Keratinocyte (primary cell): ENCODE measurements at regions not wholly inside any gene's neighbourhood (a gene's known extent, or its start where the extent isn't known, plus 50 kb on each side); places are given as distances from the start of the nearest gene placed in this dataset.

Source experiments
- DNase-seq: peaks from one replicate; pipeline ENCODE4 v3.0.0-alpha.2; 2011; ENCODE audit warnings: low read depth, missing footprints, low spot score
- FAIRE-seq: peaks from 2 replicates; lab custom pipeline; 2011; peaks lifted over from hg19 to GRCh38; lab: Jason Lieb, UNC
- H2AFZ ChIP-seq: 2 replicates; pipeline ENCODE4 v1.6.0; 2012; ENCODE audit warnings: low read length, control low read depth, inconsistent platforms; ENCODE audit not compliant: control insufficient read depth
- H3K27ac ChIP-seq: 2 replicates; pipeline ENCODE4 v1.5.1; 2011; ENCODE audit warnings: low read length; ENCODE audit not compliant: control insufficient read depth, insufficient read depth
- H3K27me3 ChIP-seq: 3 replicates; pipeline ENCODE4 v1.6.0; 2011; ENCODE audit warnings: low read length; ENCODE audit not compliant: control insufficient read depth, insufficient read depth; ENCODE audit errors: extremely low read depth
- H3K36me3 ChIP-seq, 2 experiments: 2 replicates in 1 of 2; 3 replicates in 1 of 2; pipeline ENCODE4 v1.5.1; 2011; ENCODE audit warnings: low read length in 2 of 2, mild to moderate bottlenecking in 1 of 2; ENCODE audit not compliant: control insufficient read depth in 2 of 2, insufficient read depth in 2 of 2; ENCODE audit errors: extremely low read depth in 1 of 2
- H3K4me1 ChIP-seq: 3 replicates; pipeline ENCODE4 v1.5.1; 2011; ENCODE audit warnings: low read length; ENCODE audit not compliant: control insufficient read depth, insufficient read depth; ENCODE audit errors: extremely low read depth
- H3K4me2 ChIP-seq: 3 replicates; pipeline ENCODE4 v1.6.0; 2011; ENCODE audit warnings: low read depth, low read length; ENCODE audit not compliant: control insufficient read depth, insufficient read depth; ENCODE audit errors: extremely low read depth
- H3K4me3 ChIP-seq, 3 experiments: fragments of 200-600 bp in 1 of 3; sonication (generic) in 1 of 3; 2 replicates in 2 of 3; 3 replicates in 1 of 3; pipeline ENCODE4 v1.5.1; 2011 to 2016; ENCODE audit warnings: low read length in 3 of 3, mild to moderate bottlenecking in 3 of 3, control low read depth in 2 of 3, inconsistent platforms in 1 of 3, low read depth in 1 of 3, mixed read lengths in 1 of 3, mixed run types in 1 of 3, moderate library complexity in 1 of 3; ENCODE audit not compliant: control insufficient read depth in 2 of 3, insufficient read depth in 2 of 3; ENCODE audit errors: extremely low read depth in 1 of 3
- H3K79me2 ChIP-seq: 2 replicates; pipeline ENCODE4 v1.6.0; 2012; ENCODE audit warnings: low read length; ENCODE audit not compliant: control insufficient read depth, insufficient read depth
- H3K9ac ChIP-seq: 3 replicates; pipeline ENCODE4 v1.6.0; 2011; ENCODE audit warnings: low read length; ENCODE audit not compliant: control insufficient read depth, insufficient read depth; ENCODE audit errors: extremely low read depth
- H3K9me1 ChIP-seq: 3 replicates; pipeline ENCODE4 v1.6.0; 2011; ENCODE audit warnings: low read length; ENCODE audit not compliant: control insufficient read depth, insufficient read depth; ENCODE audit errors: extremely low read depth
- H3K9me3 ChIP-seq: 2 replicates; pipeline ENCODE4 v1.5.1; 2012; ENCODE audit warnings: low read depth, low read length; ENCODE audit not compliant: control insufficient read depth
- H4K20me1 ChIP-seq: 3 replicates; pipeline ENCODE4 v1.6.0; 2011; ENCODE audit warnings: low read length; ENCODE audit not compliant: control insufficient read depth, insufficient read depth; ENCODE audit errors: extremely low read depth
- EZH2 ChIP-seq: IDR thresholded peaks from one replicate; pipeline ENCODE4 v1.6.1; 2012; ENCODE audit warnings: inconsistent platforms, mild to moderate bottlenecking, low read length, moderate library complexity
- dilution Hi-C: fragments of 300-500 bp; cut with MboI; formaldehyde crosslinking; loops from one replicate; pipeline ENCODE4 v1.7.0; 2020; ENCODE audit warnings: low sequenced_read_pairs; ENCODE audit not compliant: extremely low pct_ligation_motif_present
- TF ChIP-seq, protein P1 (sequence below), 3 experiments: IDR thresholded peaks in 1 of 3; conservative IDR thresholded peaks in 1 of 3; optimal IDR thresholded peaks in 1 of 3; 2 replicates in 2 of 3; 3 replicates in 1 of 3; pipeline versions ENCODE3 to v1.5.1; 2011; ENCODE audit warnings: low read length in 3 of 3, mild to moderate bottlenecking in 3 of 3, moderate library complexity in 2 of 3, control low read depth in 1 of 3, inconsistent platforms in 1 of 3; ENCODE audit not compliant: insufficient read depth in 2 of 3; ENCODE audit errors: extremely low read depth in 1 of 3

DNA sequence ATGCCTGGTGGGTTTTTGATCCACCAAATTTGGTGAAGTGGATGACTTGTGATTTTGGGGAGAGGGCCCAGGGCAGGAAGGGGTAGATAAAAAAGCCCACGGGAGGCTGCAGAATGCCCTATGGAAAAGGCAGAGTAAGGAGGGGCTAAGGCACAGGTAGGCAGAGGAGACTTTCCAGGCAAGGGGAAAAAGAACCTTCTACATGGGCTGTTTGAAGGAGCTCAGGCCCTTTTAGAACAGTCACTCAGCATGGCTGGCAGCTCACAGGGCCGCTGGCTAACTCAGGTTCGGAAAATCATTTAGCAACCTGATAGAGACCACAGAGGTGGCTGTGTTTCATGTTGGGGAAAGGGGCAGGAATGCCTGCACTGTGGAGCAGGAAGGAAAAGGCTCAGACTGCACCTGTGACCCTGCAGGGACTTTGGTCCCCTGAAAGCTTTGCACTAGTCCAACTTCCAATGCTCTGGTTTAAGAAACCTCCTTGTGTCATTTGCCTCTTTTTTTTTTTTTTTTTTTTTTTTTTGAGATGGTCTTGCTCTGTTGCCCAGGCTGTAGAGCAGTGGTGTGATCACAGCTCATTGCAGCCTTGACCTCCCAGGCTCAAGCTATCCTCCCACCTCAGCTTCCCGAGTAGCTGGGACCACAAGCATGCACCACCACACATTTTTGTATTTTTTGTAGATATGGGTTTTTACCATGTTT, 58.5 kb upstream of the ENAH start:
- Histone ChIP-seq H3K79me2 (no peaks in the 10 kb centered on the region), H2AFZ (no peak overlapping the region), H4K20me1 (no peaks in the 10 kb centered on the region), H3K27ac (no peak overlapping the region), H3K9me3 (no peaks in the 10 kb centered on the region), H3K4me3 (no peak overlapping the region), H3K36me3 (no peaks in the 10 kb centered on the region), H3K9me1 (peaks cover 3% of the 10 kb centered on the region), H3K9ac (no peak overlapping the region), H3K4me1 (peaks cover 29% of the 10 kb centered on the region), H3K4me2 (no peak overlapping the region), H3K27me3 (peaks cover 11% of the 10 kb centered on the region)
- no peak for FAIRE-seq
- dilution Hi-C loops = no loop called here
- no peak for DNase-seq
- TF ChIP-seq, protein P1, sequence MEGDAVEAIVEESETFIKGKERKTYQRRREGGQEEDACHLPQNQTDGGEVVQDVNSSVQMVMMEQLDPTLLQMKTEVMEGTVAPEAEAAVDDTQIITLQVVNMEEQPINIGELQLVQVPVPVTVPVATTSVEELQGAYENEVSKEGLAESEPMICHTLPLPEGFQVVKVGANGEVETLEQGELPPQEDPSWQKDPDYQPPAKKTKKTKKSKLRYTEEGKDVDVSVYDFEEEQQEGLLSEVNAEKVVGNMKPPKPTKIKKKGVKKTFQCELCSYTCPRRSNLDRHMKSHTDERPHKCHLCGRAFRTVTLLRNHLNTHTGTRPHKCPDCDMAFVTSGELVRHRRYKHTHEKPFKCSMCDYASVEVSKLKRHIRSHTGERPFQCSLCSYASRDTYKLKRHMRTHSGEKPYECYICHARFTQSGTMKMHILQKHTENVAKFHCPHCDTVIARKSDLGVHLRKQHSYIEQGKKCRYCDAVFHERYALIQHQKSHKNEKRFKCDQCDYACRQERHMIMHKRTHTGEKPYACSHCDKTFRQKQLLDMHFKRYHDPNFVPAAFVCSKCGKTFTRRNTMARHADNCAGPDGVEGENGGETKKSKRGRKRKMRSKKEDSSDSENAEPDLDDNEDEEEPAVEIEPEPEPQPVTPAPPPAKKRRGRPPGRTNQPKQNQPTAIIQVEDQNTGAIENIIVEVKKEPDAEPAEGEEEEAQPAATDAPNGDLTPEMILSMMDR (optimal IDR thresholded peaks at IDR 0.05 in 1 of 3, IDR thresholded peaks at IDR 0.05 in 1 of 3, conservative IDR thresholded peaks at IDR 0.05 in 1 of 3; ENCODE audit: extremely low read depth in 1 of 3, insufficient read depth in 2 of 3, low read length in 3 of 3) = no peak
- TF ChIP-seq EZH2 = no peak

DNA sequence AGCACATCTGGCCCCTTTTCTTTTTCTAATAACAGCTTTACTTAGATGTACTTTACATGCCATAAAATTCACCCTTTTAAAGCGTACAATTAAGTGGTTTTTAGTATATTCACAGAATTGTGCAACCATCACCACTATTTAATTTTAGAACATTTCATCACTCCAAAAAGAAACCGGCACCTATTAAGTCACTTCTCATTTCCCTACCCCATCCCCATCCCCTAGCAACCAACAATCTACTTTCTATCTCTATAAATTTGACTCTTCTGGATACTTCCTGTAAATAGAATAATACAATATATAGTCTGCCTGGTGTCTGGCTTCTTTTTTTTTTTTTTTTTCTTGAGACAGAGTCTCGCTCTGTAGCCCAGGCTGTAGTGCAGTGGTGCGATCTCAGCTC, 59.5 kb upstream of the ENAH start:
- peaks cover 5% of the 10 kb centered on the region for H3K27me3 ChIP-seq
- peaks cover 29% of the 10 kb centered on the region for H3K4me1 ChIP-seq
- FAIRE-seq (no peak), DNase-seq (no peak)
- dilution Hi-C loops = no loop called here
- no peak overlapping the region for H3K27ac ChIP-seq
- TF ChIP-seq EZH2 = no peak
- TF ChIP-seq, protein P1 (optimal IDR thresholded peaks at IDR 0.05 in 1 of 3, IDR thresholded peaks at IDR 0.05 in 1 of 3, conservative IDR thresholded peaks at IDR 0.05 in 1 of 3; ENCODE audit: extremely low read depth in 1 of 3, insufficient read depth in 2 of 3, low read length in 3 of 3) = no peak
- H3K4me3 ChIP-seq = no peak overlapping the region
- no peak overlapping the region for H3K9ac ChIP-seq
- H3K9me1 ChIP-seq = peaks cover 3% of the 10 kb centered on the region
- no peak overlapping the region for H3K4me2 ChIP-seq
- H3K36me3 ChIP-seq = no peaks in the 10 kb centered on the region
- H4K20me1 ChIP-seq = no peaks in the 10 kb centered on the region
- no peaks in the 10 kb centered on the region for H3K9me3 ChIP-seq
- H3K79me2 ChIP-seq = no peaks in the 10 kb centered on the region
- no peak overlapping the region for H2AFZ ChIP-seq
